Peyer's patch (tissue), 4 donors: ENCODE measurements at regions not wholly inside any gene's neighbourhood (a gene's known extent, or its start where the extent isn't known, plus 50 kb on each side); places are given as distances from the start of the nearest gene placed in this dataset.

Source experiments
- POLR2A ChIP-seq, 2 donors: fragments of 450-650 bp; IDR thresholded peaks; one replicate each; pipeline ENCODE4 v1.5.1; 2017; ENCODE audit warnings: antibody characterized with exemption in 2 of 2, mild to moderate bottlenecking in 2 of 2, moderate library complexity in 2 of 2
- TF ChIP-seq, protein P1 (sequence below), 6 experiments: fragments of 450-650 bp in 4 of 6; fragments of 200-600 bp in 2 of 6; sonication (generic) in 1 of 6; IDR thresholded peaks; one replicate each; pipeline ENCODE4 v1.5.1; 2017 to 2019; ENCODE audit warnings: antibody characterized with exemption in 6 of 6, mild to moderate bottlenecking in 3 of 6, moderate library complexity in 1 of 6

DNA sequence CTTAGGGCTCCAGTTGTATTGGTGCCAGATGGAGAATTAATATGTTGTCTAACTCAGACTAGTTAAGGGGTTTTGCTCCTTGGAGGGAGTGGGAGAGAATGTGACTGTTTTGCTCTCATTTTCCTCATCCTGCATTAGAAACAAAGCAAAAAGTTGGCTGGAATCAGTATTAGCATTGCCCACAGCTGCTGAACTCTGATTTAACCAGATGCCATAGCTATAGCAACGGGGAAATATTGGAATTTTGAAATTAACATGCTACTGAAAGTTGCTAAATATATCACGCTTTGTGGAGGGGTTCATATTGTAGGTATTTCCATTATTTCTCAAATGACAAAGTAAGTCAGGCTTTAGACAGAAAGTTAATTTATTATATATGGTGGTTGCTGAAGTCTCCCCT lies 66.7 kb upstream of the EOLA2 start:
- TF ChIP-seq, protein P1, sequence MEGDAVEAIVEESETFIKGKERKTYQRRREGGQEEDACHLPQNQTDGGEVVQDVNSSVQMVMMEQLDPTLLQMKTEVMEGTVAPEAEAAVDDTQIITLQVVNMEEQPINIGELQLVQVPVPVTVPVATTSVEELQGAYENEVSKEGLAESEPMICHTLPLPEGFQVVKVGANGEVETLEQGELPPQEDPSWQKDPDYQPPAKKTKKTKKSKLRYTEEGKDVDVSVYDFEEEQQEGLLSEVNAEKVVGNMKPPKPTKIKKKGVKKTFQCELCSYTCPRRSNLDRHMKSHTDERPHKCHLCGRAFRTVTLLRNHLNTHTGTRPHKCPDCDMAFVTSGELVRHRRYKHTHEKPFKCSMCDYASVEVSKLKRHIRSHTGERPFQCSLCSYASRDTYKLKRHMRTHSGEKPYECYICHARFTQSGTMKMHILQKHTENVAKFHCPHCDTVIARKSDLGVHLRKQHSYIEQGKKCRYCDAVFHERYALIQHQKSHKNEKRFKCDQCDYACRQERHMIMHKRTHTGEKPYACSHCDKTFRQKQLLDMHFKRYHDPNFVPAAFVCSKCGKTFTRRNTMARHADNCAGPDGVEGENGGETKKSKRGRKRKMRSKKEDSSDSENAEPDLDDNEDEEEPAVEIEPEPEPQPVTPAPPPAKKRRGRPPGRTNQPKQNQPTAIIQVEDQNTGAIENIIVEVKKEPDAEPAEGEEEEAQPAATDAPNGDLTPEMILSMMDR (IDR thresholded peaks at IDR 0.05) = no peak
- TF ChIP-seq POLR2A (IDR thresholded peaks at IDR 0.05) = no peak
